ENCODE measurements at regions not wholly inside any gene's neighbourhood (a gene's known extent, or its start where the extent isn't known, plus 50 kb on each side); places are given as distances from the start of the nearest gene placed in this dataset.
"Not testable (repeated sequence)": the region's sequence is repeated elsewhere in the genome, so short reads cannot be mapped to it uniquely, and the experiment has no call there.

GRCh38 chr7:81447351-81447952 lies 322.4 kb downstream of the HGF start:
- Mint-ChIP-seq H3K36me3 (ENCODE audit: insufficient read depth) (no peaks in the 10 kb centered on the region), H3K4me3 (no peak overlapping the region), H3K4me1 (ENCODE audit: low read depth in 2 of 2) (no peaks in the 10 kb centered on the region), H3K27me3 (no peaks in the 10 kb centered on the region), H3K9me3 (peaks cover 6 to 10% of the 10 kb centered on the region in 2 donors), H3K27ac (no peak overlapping the region)
- no peak for ATAC-seq (replicated peaks)
- DNase-seq, result no peak

GRCh38 chr7:81446212-81446611 lies 323.6 kb downstream of the HGF start:
- ATAC-seq (replicated peaks) (no peak), DNase-seq (no peak)
- H3K36me3 Mint-ChIP-seq (ENCODE audit: insufficient read depth), result no peaks in the 10 kb centered on the region
- H3K27me3 Mint-ChIP-seq, result no peaks in the 10 kb centered on the region
- peaks cover 6 to 10% of the 10 kb centered on the region in 2 donors for H3K9me3 Mint-ChIP-seq
- H3K4me1 Mint-ChIP-seq (ENCODE audit: low read depth in 2 of 2), result no peaks in the 10 kb centered on the region
- no peak overlapping the region for H3K4me3 Mint-ChIP-seq
- no peak overlapping the region for H3K27ac Mint-ChIP-seq

- Mint-ChIP-seq H3K4me1 (ENCODE audit: low read depth in 2 of 2) (no peaks in the 10 kb centered on the region), H3K36me3 (ENCODE audit: insufficient read depth) (no peaks in the 10 kb centered on the region), H3K27ac (no peak overlapping the region), H3K9me3 (peaks cover 7 to 10% of the 10 kb centered on the region in 2 donors), H3K27me3 (no peaks in the 10 kb centered on the region), H3K4me3 (no peak overlapping the region)
- ATAC-seq (replicated peaks) (no peak), DNase-seq (no peak)
Measured at GRCh38 chr7:81445462-81445861, 324.4 kb downstream of the HGF start.

- no peaks in the 10 kb centered on the region for H3K4me1 Mint-ChIP-seq (ENCODE audit: low read depth in 2 of 2)
- no peak for ATAC-seq (replicated peaks)
- no peak for DNase-seq
- no peak overlapping the region for H3K27ac Mint-ChIP-seq
- H3K9me3 Mint-ChIP-seq, result peaks cover 8 to 9% of the 10 kb centered on the region in 2 donors
- H3K4me3 Mint-ChIP-seq, result no peak overlapping the region
- no peaks in the 10 kb centered on the region for H3K27me3 Mint-ChIP-seq
- H3K36me3 Mint-ChIP-seq (ENCODE audit: insufficient read depth), result no peaks in the 10 kb centered on the region
Measured at GRCh38 chr7:81441750-81442149, 328.1 kb downstream of the HGF start.

GRCh38 chr7:81439591-81439990 lies 330.3 kb downstream of the HGF start:
- ATAC-seq (replicated peaks) (no peak), DNase-seq (no peak)
- H3K4me3 Mint-ChIP-seq, result no peak overlapping the region
- H3K27me3 Mint-ChIP-seq, result no peaks in the 10 kb centered on the region
- H3K9me3 Mint-ChIP-seq, result peaks cover 11 to 16% of the 10 kb centered on the region in 2 donors
- H3K27ac Mint-ChIP-seq, result no peak overlapping the region
- no peaks in the 10 kb centered on the region for H3K36me3 Mint-ChIP-seq (ENCODE audit: insufficient read depth)
- no peaks in the 10 kb centered on the region for H3K4me1 Mint-ChIP-seq (ENCODE audit: low read depth in 2 of 2)

- peaks cover 17 to 26% of the 10 kb centered on the region in 2 donors for H3K9me3 Mint-ChIP-seq
- H3K4me1 Mint-ChIP-seq (ENCODE audit: low read depth in 2 of 2); H3K27ac Mint-ChIP-seq; H3K27me3 Mint-ChIP-seq; DNase-seq; H3K36me3 Mint-ChIP-seq (ENCODE audit: insufficient read depth); ATAC-seq (replicated peaks); H3K4me3 Mint-ChIP-seq: not testable (repeated sequence)
Measured at GRCh38 chr7:81437160-81437559, 332.7 kb downstream of the HGF start.

- peaks cover 18 to 42% of the 10 kb centered on the region in 2 donors for H3K9me3 Mint-ChIP-seq
- no peak overlapping the region for H3K4me3 Mint-ChIP-seq
- no peaks in the 10 kb centered on the region for H3K27me3 Mint-ChIP-seq
- ATAC-seq (replicated peaks) (no peak), DNase-seq (no peak)
- no peak overlapping the region for H3K27ac Mint-ChIP-seq
- no peaks in the 10 kb centered on the region for H3K36me3 Mint-ChIP-seq (ENCODE audit: insufficient read depth)
- no peaks in the 10 kb centered on the region for H3K4me1 Mint-ChIP-seq (ENCODE audit: low read depth in 2 of 2)
Measured at GRCh38 chr7:81433692-81434331, 336.0 kb downstream of the HGF start.

GRCh38 chr7:81433206-81433605 lies 336.6 kb downstream of the HGF start:
- Mint-ChIP-seq H3K27me3 (no peaks in the 10 kb centered on the region), H3K27ac (no peak overlapping the region), H3K4me3 (no peak overlapping the region), H3K4me1 (ENCODE audit: low read depth in 2 of 2) (no peaks in the 10 kb centered on the region), H3K9me3 (peaks cover 19 to 42% of the 10 kb centered on the region in 2 donors), H3K36me3 (ENCODE audit: insufficient read depth) (no peaks in the 10 kb centered on the region)
- ATAC-seq (replicated peaks), result no peak
- no peak for DNase-seq

- no peaks in the 10 kb centered on the region for H3K36me3 Mint-ChIP-seq (ENCODE audit: insufficient read depth)
- no peak for ATAC-seq (replicated peaks)
- H3K9me3 Mint-ChIP-seq, result peaks cover 13 to 30% of the 10 kb centered on the region in 2 donors
- no peaks in the 10 kb centered on the region for H3K27me3 Mint-ChIP-seq
- H3K4me1 Mint-ChIP-seq (ENCODE audit: low read depth in 2 of 2), result no peaks in the 10 kb centered on the region
- H3K4me3 Mint-ChIP-seq, result no peak overlapping the region
- no peak for DNase-seq
- H3K27ac Mint-ChIP-seq, result no peak overlapping the region
Measured at GRCh38 chr7:81430761-81431160, 339.1 kb downstream of the HGF start.

- H3K9me3 Mint-ChIP-seq, result peaks cover 15 to 33% of the 10 kb centered on the region in 2 donors
- no peaks in the 10 kb centered on the region for H3K4me1 Mint-ChIP-seq (ENCODE audit: low read depth in 2 of 2)
- no peak for DNase-seq
- no peak overlapping the region for H3K4me3 Mint-ChIP-seq
- H3K27ac Mint-ChIP-seq, result no peak overlapping the region
- ATAC-seq (replicated peaks), result no peak
- H3K36me3 Mint-ChIP-seq (ENCODE audit: insufficient read depth), result no peaks in the 10 kb centered on the region
- H3K27me3 Mint-ChIP-seq, result no peaks in the 10 kb centered on the region
Measured at GRCh38 chr7:81430150-81430549, 339.7 kb downstream of the HGF start.

GRCh38 chr7:81427461-81427860 lies 342.4 kb downstream of the HGF start:
- ATAC-seq (replicated peaks) (no peak), DNase-seq (no peak)
- Mint-ChIP-seq H3K4me1 (ENCODE audit: low read depth in 2 of 2) (no peaks in the 10 kb centered on the region), H3K36me3 (ENCODE audit: insufficient read depth) (no peaks in the 10 kb centered on the region), H3K27me3 (no peaks in the 10 kb centered on the region), H3K9me3 (peaks cover 11 to 27% of the 10 kb centered on the region in 2 donors), H3K4me3 (no peak overlapping the region), H3K27ac (no peak overlapping the region)

- H3K27ac Mint-ChIP-seq, result no peak overlapping the region
- H3K9me3 Mint-ChIP-seq, result peaks cover 6 to 24% of the 10 kb centered on the region in 2 donors
- H3K4me3 Mint-ChIP-seq, result no peak overlapping the region
- H3K4me1 Mint-ChIP-seq (ENCODE audit: low read depth in 2 of 2), result no peaks in the 10 kb centered on the region
- H3K36me3 Mint-ChIP-seq (ENCODE audit: insufficient read depth), result no peaks in the 10 kb centered on the region
- H3K27me3 Mint-ChIP-seq, result no peaks in the 10 kb centered on the region
- ATAC-seq (replicated peaks) (no peak), DNase-seq (no peak)
Measured at GRCh38 chr7:81420526-81421226, 349.2 kb downstream of the HGF start.

GRCh38 chr7:81419731-81420130 lies 350.1 kb downstream of the HGF start:
- Mint-ChIP-seq H3K9me3 (peaks cover 4 to 25% of the 10 kb centered on the region in 2 donors), H3K4me1 (ENCODE audit: low read depth in 2 of 2) (no peaks in the 10 kb centered on the region), H3K27me3 (no peaks in the 10 kb centered on the region), H3K36me3 (ENCODE audit: insufficient read depth) (no peaks in the 10 kb centered on the region), H3K4me3 (no peak overlapping the region), H3K27ac (no peak overlapping the region)
- ATAC-seq (replicated peaks), result no peak
- DNase-seq, result no peak

GRCh38 chr7:81416659-81417058 lies 353.2 kb downstream of the HGF start:
- DNase-seq, result no peak
- Mint-ChIP-seq H3K4me1 (ENCODE audit: low read depth in 2 of 2) (no peaks in the 10 kb centered on the region), H3K36me3 (ENCODE audit: insufficient read depth) (no peaks in the 10 kb centered on the region), H3K4me3 (no peak overlapping the region), H3K9me3 (peaks cover 6 to 44% of the 10 kb centered on the region in 2 donors), H3K27me3 (no peaks in the 10 kb centered on the region), H3K27ac (no peak overlapping the region)
- no peak for ATAC-seq (replicated peaks)

Data from effector memory CD8-positive, alpha-beta T cell (primary cell).